HCT116 (cell line): ENCODE measurements at regions not wholly inside any gene's neighbourhood (a gene's known extent, or its start where the extent isn't known, plus 50 kb on each side); places are given as distances from the start of the nearest gene placed in this dataset.

ENCODE experiments used
- ATAC-seq: fragments of 200-7000 bp; cut with Tn5 transposase; 2 replicates; pipeline ENCODE4 v1.9.1; 2020; ENCODE audit warnings: mild to moderate bottlenecking, moderate library complexity
- BruUV-seq: library from RNA; stranded (reverse); fragments of 400-500 nt; replicated peaks from 2 replicates; lab custom pipeline; 2021; lab: Mats Ljungman, UMichigan
- CTCF ChIA-PET: fragments of 300-600 bp; sonication (Branson Sonifier 250); formaldehyde crosslinking; loops from one replicate; lab custom pipeline; 2021; ENCODE audit warnings: antibody characterized with exemption; lab: Charles Lee
- POLR2A ChIA-PET: fragments of 300-600, 350-600 bp; sonication (Branson Sonifier 250); formaldehyde crosslinking; loops from one replicate; lab custom pipeline; 2021; ENCODE audit warnings: antibody characterized with exemption; lab: Charles Lee
- RAD21 ChIA-PET, 2 experiments: fragments of 300-600 bp; sonication (Branson Sonifier 250); formaldehyde crosslinking; loops; one replicate each; lab custom pipeline; 2023; ENCODE audit warnings: low total read pairs in 2 of 2; ENCODE audit not compliant: uncharacterized antibody in 2 of 2, unreplicated experiment in 2 of 2, low non-redundant PET in 1 of 2; lab: Charles Lee
- DNase-seq: peaks from one replicate; pipeline ENCODE4 v3.0.0-alpha.2; 2010; ENCODE audit warnings: low read depth, low spot score
- H2AFZ ChIP-seq: fragments of 200-600 bp; shearing (Covaris generic), sonication (generic); 2 replicates; pipeline ENCODE4 v1.6.1; 2017; ENCODE audit warnings: low read depth, mixed run types, mixed read lengths, antibody characterized with exemption, low read length; ENCODE audit not compliant: poor library complexity, severe bottlenecking
- H3K27ac ChIP-seq: 2 replicates; pipeline ENCODE4 v1.5.1; 2012; ENCODE audit warnings: low read depth, low read length
- H3K27me3 ChIP-seq: fragments of 200-600 bp; sonication (generic); 2 replicates; pipeline ENCODE4 v1.6.1; 2016; ENCODE audit warnings: mixed run types, low read length, mixed read lengths; ENCODE audit not compliant: insufficient read depth
- H3K36me3 ChIP-seq, 2 experiments: fragments of 200-500 bp in 1 of 2; fragments of 200-600 bp in 1 of 2; sonication (Bioruptor generic) in 1 of 2; sonication (generic) in 1 of 2; 2 replicates each; pipeline versions ENCODE4 v1.5.1 to v1.6.1; 2014 to 2016; ENCODE audit warnings: low read length in 2 of 2, inconsistent platforms in 1 of 2, mixed read lengths in 1 of 2, mixed run types in 1 of 2; ENCODE audit not compliant: insufficient read depth in 2 of 2, control insufficient read depth in 1 of 2
- H3K4me1 ChIP-seq, 2 experiments: fragments of 200-600 bp in 1 of 2; sonication (generic) in 1 of 2; 2 replicates each; pipeline versions ENCODE4 v1.5.1 to v1.6.1; 2012 to 2017; ENCODE audit warnings: low read length in 2 of 2, inconsistent platforms in 1 of 2, mild to moderate bottlenecking in 1 of 2, mixed read lengths in 1 of 2, mixed run types in 1 of 2, moderate library complexity in 1 of 2; ENCODE audit not compliant: insufficient read depth in 2 of 2, control insufficient read depth in 1 of 2
- H3K4me2 ChIP-seq: fragments of 200-600 bp; sonication (generic); 2 replicates; pipeline ENCODE4 v1.6.1; 2017; ENCODE audit warnings: mixed run types, low read length, mixed read lengths
- H3K4me3 ChIP-seq, 2 experiments: fragments of 200-600 bp in 1 of 2; sonication (generic) in 1 of 2; replicated peaks in 1 of 2; 2 replicates each; pipeline ENCODE4 v1.5.1; 2011 to 2016; ENCODE audit warnings: low read length in 2 of 2, control low read depth in 1 of 2, low read depth in 1 of 2, mild to moderate bottlenecking in 1 of 2, mixed read lengths in 1 of 2, mixed run types in 1 of 2
- H3K79me2 ChIP-seq: fragments of 200-600 bp; sonication (generic); 2 replicates; pipeline ENCODE4 v1.6.1; 2017; ENCODE audit warnings: mild to moderate bottlenecking, mixed run types, low read length, moderate library complexity, mixed read lengths; ENCODE audit not compliant: insufficient read depth
- H3K9ac ChIP-seq: fragments of 200-600 bp; sonication (generic); 2 replicates; pipeline ENCODE4 v1.6.1; 2016; ENCODE audit warnings: low read length, mixed read lengths
- H3K9me2 ChIP-seq: fragments of 200-600 bp; sonication (generic), shearing (Covaris generic); 2 replicates; pipeline ENCODE4 v1.6.1; 2017; ENCODE audit warnings: mixed run types, mild to moderate bottlenecking, moderate library complexity; ENCODE audit not compliant: insufficient read depth
- H3K9me3 ChIP-seq, 2 experiments: fragments of 200-500 bp in 1 of 2; fragments of 200-600 bp in 1 of 2; sonication (Bioruptor generic) in 1 of 2; sonication (generic) in 1 of 2; 2 replicates each; pipeline ENCODE4 v1.6.1; 2014 to 2017; ENCODE audit warnings: low read length in 2 of 2, mixed read lengths in 2 of 2, inconsistent platforms in 1 of 2, low read depth in 1 of 2, mild to moderate bottlenecking in 1 of 2, mixed run types in 1 of 2, moderate library complexity in 1 of 2; ENCODE audit not compliant: control insufficient read depth in 1 of 2, insufficient read depth in 1 of 2
- H4K20me1 ChIP-seq: fragments of 200-600 bp; sonication (generic), shearing (Covaris generic); 2 replicates; pipeline ENCODE4 v1.6.1; 2017; ENCODE audit warnings: mixed run types, mild to moderate bottlenecking, moderate library complexity; ENCODE audit not compliant: insufficient read depth
- ATF3 ChIP-seq: IDR thresholded peaks from 2 replicates; pipeline ENCODE4 v1.6.1; 2012
- CBX3 ChIP-seq: IDR thresholded peaks from 2 replicates; pipeline ENCODE4 v1.6.1; 2012; ENCODE audit warnings: low read depth
- CEBPB ChIP-seq: IDR thresholded peaks from 2 replicates; pipeline ENCODE4 v1.6.1; 2012; ENCODE audit warnings: low read depth
- EZH2 ChIP-seq: fragments of 200-600 bp; sonication (generic); IDR thresholded peaks from 2 replicates; pipeline ENCODE4 v1.6.1; 2017; ENCODE audit warnings: antibody characterized with exemption, mixed run types
- FOSL1 ChIP-seq: IDR thresholded peaks from 2 replicates; pipeline ENCODE4 v1.6.1; 2012; ENCODE audit warnings: low read depth
- MAX ChIP-seq: IDR thresholded peaks from 2 replicates; pipeline ENCODE4 v1.6.1; 2012
- POLR2A ChIP-seq: IDR thresholded peaks from 2 replicates; pipeline ENCODE4 v1.7.0; 2011; ENCODE audit warnings: borderline replicate concordance; ENCODE audit not compliant: insufficient read depth, insufficient read length; ENCODE audit errors: extremely low read depth
- POLR2AphosphoS5 ChIP-seq: IDR thresholded peaks from 2 replicates; pipeline ENCODE4 v1.6.1; 2011; ENCODE audit warnings: mild to moderate bottlenecking, low read depth, low read length, moderate library complexity
- RAD21 ChIP-seq: IDR thresholded peaks from 2 replicates; pipeline ENCODE4 v1.6.1; 2012; ENCODE audit warnings: low read depth, mild to moderate bottlenecking
- REST ChIP-seq: IDR thresholded peaks from 2 replicates; pipeline ENCODE4 v1.6.1; 2012; ENCODE audit warnings: low read depth
- SIN3A ChIP-seq: IDR thresholded peaks from 2 replicates; pipeline ENCODE4 v1.6.1; 2012; ENCODE audit warnings: low read depth
- SRF ChIP-seq: IDR thresholded peaks from 2 replicates; pipeline ENCODE4 v1.6.1; 2012; ENCODE audit warnings: low read depth
- TCF7L2 ChIP-seq: IDR thresholded peaks from 2 replicates; pipeline ENCODE4 v1.7.0; 2011; ENCODE audit warnings: borderline replicate concordance, inconsistent platforms; ENCODE audit not compliant: insufficient read depth, insufficient read length; ENCODE audit errors: extremely low read depth
- ZBTB33 ChIP-seq: IDR thresholded peaks from 2 replicates; pipeline ENCODE4 v1.6.1; 2011; ENCODE audit warnings: mild to moderate bottlenecking, low read length, moderate library complexity; ENCODE audit not compliant: insufficient replicate concordance; ENCODE audit errors: extremely low read depth
- ZFX ChIP-seq: fragments of 450-650 bp; IDR thresholded peaks from 2 replicates; pipeline ENCODE4 v1.6.1; 2017
- ZNF274 ChIP-seq: fragments of 200-500 bp; sonication (Bioruptor generic); IDR thresholded peaks from 2 replicates; pipeline ENCODE4 v1.6.1; 2014; ENCODE audit warnings: mild to moderate bottlenecking, low read depth, low read length, inconsistent platforms
- intact Hi-C: fragments of 100-400 bp; cut with micrococcal nuclease; formaldehyde crosslinking; loops from 2 replicates; pipeline ENCODE4 v1.10.0; 2022

- ATAC-seq (no peak), DNase-seq (no peak)
- ChIA-PET CTCF (no interaction called here), RAD21 (no interaction called here), POLR2A (no interaction called here)
- Histone ChIP-seq H3K4me2 (no peak overlapping the region), H3K79me2 (no peaks in the 10 kb centered on the region), H3K9me3 (no peaks in the 10 kb centered on the region), H3K36me3 (no peaks in the 10 kb centered on the region), H3K9me2 (no peaks in the 10 kb centered on the region), H2AFZ (no peak overlapping the region), H3K9ac (no peak overlapping the region), H3K4me1 (no peaks in the 10 kb centered on the region), H3K27me3 (no peaks in the 10 kb centered on the region), H3K27ac (no peak overlapping the region), H4K20me1 (no peaks in the 10 kb centered on the region), H3K4me3 (no peak overlapping the region)
- TF ChIP-seq ZFX: no peak
- no peak for TF ChIP-seq ATF3
- TF ChIP-seq FOSL1: no peak
- no peak for TF ChIP-seq SIN3A
- no peak for TF ChIP-seq EZH2
- no peak for TF ChIP-seq REST
- no peak for TF ChIP-seq CBX3
- no peak for TF ChIP-seq ZBTB33
- TF ChIP-seq TCF7L2: no peak
- TF ChIP-seq POLR2A: no peak
- TF ChIP-seq SRF: no peak
- TF ChIP-seq ZNF274: no peak
- TF ChIP-seq MAX: no peak
- TF ChIP-seq POLR2AphosphoS5: no peak
- no peak for TF ChIP-seq CEBPB
- no peak for TF ChIP-seq RAD21
- intact Hi-C loops: no loop called here
- BruUV-seq: no TSS peak
Measured at GRCh38 chr10:3502673-3503072, 282.3 kb downstream of the KLF6 start.
